Liver (tissue), 8 donors: ENCODE measurements at regions not wholly inside any gene's neighbourhood (a gene's known extent, or its start where the extent isn't known, plus 50 kb on each side); places are given as distances from the start of the nearest gene placed in this dataset.
A peak's percentile ranks its signal among the peaks of the same experiment; 100 is the strongest.

ENCODE experiments used
- DNase-seq: peaks from one replicate; pipeline ENCODE4 v3.0.0-alpha.2; 2017; ENCODE audit warnings: low spot score
- H3K27ac ChIP-seq, 2 donors: one replicate each; pipeline ENCODE4 v1.7.0; 2013; ENCODE audit warnings: inconsistent platforms in 2 of 2, low read length in 2 of 2, control low read depth in 1 of 2, low read depth in 1 of 2, mild to moderate bottlenecking in 1 of 2
- H3K27me3 ChIP-seq, 4 donors: one replicate each; pipeline versions ENCODE4 v1.6.1 to v1.7.0; 2013; ENCODE audit warnings: low read length in 3 of 4, inconsistent platforms in 1 of 4, mild to moderate bottlenecking in 1 of 4, moderate library complexity in 1 of 4; ENCODE audit not compliant: control insufficient read depth in 4 of 4, insufficient read depth in 4 of 4
- H3K36me3 ChIP-seq, 4 donors: one replicate each; pipeline versions ENCODE4 v1.6.1 to v1.7.0; 2013; ENCODE audit warnings: low read length in 3 of 4, mild to moderate bottlenecking in 3 of 4, low read depth in 1 of 4, moderate library complexity in 1 of 4; ENCODE audit not compliant: control insufficient read depth in 4 of 4, insufficient read depth in 3 of 4
- H3K4me1 ChIP-seq, 4 donors: one replicate each; pipeline versions ENCODE4 v1.6.1 to v1.7.0; 2013; ENCODE audit warnings: low read length in 3 of 4, mild to moderate bottlenecking in 3 of 4, moderate library complexity in 1 of 4; ENCODE audit not compliant: control insufficient read depth in 4 of 4, insufficient read depth in 4 of 4
- H3K4me3 ChIP-seq, 3 donors: one replicate each; pipeline versions ENCODE4 v1.6.1 to v1.7.0; 2013; ENCODE audit warnings: low read length in 3 of 3, control low read depth in 1 of 3, low read depth in 1 of 3, mild to moderate bottlenecking in 1 of 3
- H3K9ac ChIP-seq, 2 donors: one replicate each; pipeline ENCODE4 v1.7.0; 2013; ENCODE audit warnings: low read length in 2 of 2, mild to moderate bottlenecking in 2 of 2, moderate library complexity in 2 of 2, control low read depth in 1 of 2, low read depth in 1 of 2
- H3K9me3 ChIP-seq, 4 donors: one replicate each; pipeline versions ENCODE4 v1.6.1 to v1.7.0; 2013; ENCODE audit warnings: low read length in 3 of 4; ENCODE audit not compliant: control insufficient read depth in 4 of 4
- CTCF ChIP-seq: fragments of 150-350 bp; IDR thresholded peaks from 2 replicates; pipeline ENCODE4 v1.5.1; 2017; ENCODE audit warnings: improper control_type of control experiment, low read depth, low read length; ENCODE audit not compliant: missing input control
- EGR1 ChIP-seq, 2 donors: IDR thresholded peaks; 2 replicates each; pipeline ENCODE4 v1.6.1; 2016 to 2018; ENCODE audit warnings: antibody characterized with exemption in 2 of 2, low read depth in 2 of 2
- FOXA1 ChIP-seq: IDR thresholded peaks from 2 replicates; pipeline ENCODE4 v1.6.1; 2016; ENCODE audit warnings: antibody characterized with exemption
- FOXA2 ChIP-seq: IDR thresholded peaks from 2 replicates; pipeline ENCODE4 v1.6.1; 2016; ENCODE audit warnings: antibody characterized with exemption
- GABPA ChIP-seq, 2 donors: IDR thresholded peaks in 1 of 2; conservative IDR thresholded peaks in 1 of 2; 2 replicates each; pipeline ENCODE4 v1.6.1; 2016; ENCODE audit warnings: antibody characterized with exemption in 2 of 2, mild to moderate bottlenecking in 1 of 2, moderate library complexity in 1 of 2
- HNF4A ChIP-seq, 2 donors: conservative IDR thresholded peaks; 2 replicates each; pipeline ENCODE4 v1.6.1; 2016; ENCODE audit warnings: antibody characterized with exemption in 2 of 2, mild to moderate bottlenecking in 2 of 2
- HNF4G ChIP-seq: IDR thresholded peaks from 2 replicates; pipeline ENCODE4 v1.6.1; 2016; ENCODE audit warnings: antibody characterized with exemption
- JUND ChIP-seq, 2 donors: IDR thresholded peaks; 2 replicates each; pipeline ENCODE4 v1.6.1; 2016; ENCODE audit warnings: antibody characterized with exemption in 2 of 2
- NR2F2 ChIP-seq: IDR thresholded peaks from 2 replicates; pipeline ENCODE4 v1.6.1; 2016; ENCODE audit warnings: antibody characterized with exemption
- RAD21 ChIP-seq, 2 donors: IDR thresholded peaks; 2 replicates each; pipeline ENCODE4 v1.6.1; 2016; ENCODE audit warnings: antibody characterized with exemption in 2 of 2, mild to moderate bottlenecking in 2 of 2
- RXRA ChIP-seq, 2 donors: IDR thresholded peaks; 2 replicates each; pipeline ENCODE4 v1.6.1; 2017 to 2018; ENCODE audit warnings: antibody characterized with exemption in 2 of 2, mild to moderate bottlenecking in 1 of 2
- SP1 ChIP-seq: IDR thresholded peaks from 2 replicates; pipeline ENCODE4 v1.6.1; 2018; ENCODE audit warnings: antibody characterized with exemption, mild to moderate bottlenecking
- TAF1 ChIP-seq: conservative IDR thresholded peaks from 2 replicates; pipeline ENCODE4 v1.6.1; 2016; ENCODE audit warnings: antibody characterized with exemption, mild to moderate bottlenecking
- YY1 ChIP-seq: IDR thresholded peaks from 2 replicates; pipeline ENCODE4 v1.6.1; 2016; ENCODE audit warnings: antibody characterized with exemption, mild to moderate bottlenecking
- ZBTB33 ChIP-seq: IDR thresholded peaks from 2 replicates; pipeline ENCODE4 v1.6.1; 2016; ENCODE audit warnings: antibody characterized with exemption
- WGBS: extraction: QIAGEN DNeasy Blood & Tissue Kit; methylation state at CpG from one replicate; pipeline ENCODE4 v1.1.7; 2013; 5-methylcytosine and 5-hydroxymethylcytosine counted together
- TF ChIP-seq, protein P1 (sequence below): IDR thresholded peaks from 2 replicates; pipeline ENCODE4 v1.6.1; 2016; ENCODE audit warnings: antibody characterized with exemption, mild to moderate bottlenecking
- TF ChIP-seq, protein P2 (sequence below): IDR thresholded peaks from 2 replicates; pipeline ENCODE4 v1.6.1; 2016; ENCODE audit warnings: antibody characterized with exemption
- TF ChIP-seq, protein P3 (sequence below): IDR thresholded peaks from 2 replicates; pipeline ENCODE4 v1.6.1; 2016; ENCODE audit warnings: antibody characterized with exemption
- donor health status: healthy.
- donor health status: healthy.
- donor health status: healthy.
- donor health status: healthy.
- donor health status: healthy.

DNA sequence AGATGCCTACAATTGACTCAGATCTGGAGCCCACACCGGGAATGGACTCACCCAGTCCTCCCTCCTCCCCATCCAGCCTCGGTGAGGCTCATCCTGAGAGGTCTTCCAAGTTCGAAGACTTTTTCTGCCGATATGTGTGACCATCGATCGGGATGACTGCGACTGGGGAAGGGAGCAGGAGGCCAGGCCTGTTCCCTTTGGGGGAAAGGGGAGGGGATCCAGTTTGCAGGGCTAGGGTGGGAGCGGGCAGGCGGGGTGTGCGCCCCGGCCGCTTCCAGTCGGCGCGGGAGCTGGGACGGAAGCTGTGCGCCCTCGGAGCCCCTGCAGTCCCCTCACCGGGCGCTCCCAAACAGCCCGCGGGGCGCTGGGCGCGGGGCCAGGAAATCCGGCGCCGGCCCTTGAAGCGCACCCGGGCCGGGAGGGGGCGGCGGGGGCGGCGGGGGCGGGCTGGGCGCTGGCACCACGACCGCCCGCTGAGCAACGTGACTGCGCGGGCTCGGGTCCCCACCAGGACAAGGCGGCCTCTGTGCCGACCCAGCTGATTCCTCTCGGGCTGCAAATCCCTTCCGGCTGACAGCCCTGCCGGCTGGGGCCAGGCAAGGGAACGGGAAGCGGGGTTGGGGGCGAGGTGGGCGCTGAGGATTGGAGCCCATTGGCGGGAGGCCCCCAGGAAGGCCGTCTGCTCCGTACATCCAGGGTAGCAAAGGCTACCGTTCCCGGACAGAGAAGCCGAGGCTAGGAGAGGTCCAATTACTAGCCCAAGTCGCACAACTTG is 103.9 kb downstream of the EBNA1BP2 start:
- Histone ChIP-seq H3K36me3 (no peaks in the 10 kb centered on the region), H3K9me3 (no peaks in the 10 kb centered on the region), H3K27me3 (peaks cover 0 to 3% (median 2%) of the 10 kb centered on the region in 4 donors), H3K9ac (no peak overlapping the region), H3K4me1 (peaks cover 0 to 6% (median 3%) of the 10 kb centered on the region in 4 donors), H3K27ac (no peak overlapping the region), H3K4me3 (peak overlapping the region in 1 of 3 donors; percentile 42)
- TF ChIP-seq YY1 (no peak), FOXA2 (no peak), HNF4G (no peak), JUND (IDR thresholded peaks at IDR 0.05) (no peak), NR2F2 (no peak), RAD21 (IDR thresholded peaks at IDR 0.05) (no peak), ZBTB33 (no peak), GABPA (IDR thresholded peaks at IDR 0.05 in 1 of 2, conservative IDR thresholded peaks at IDR 0.05 in 1 of 2) (no peak), EGR1 (IDR thresholded peaks at IDR 0.05; ENCODE audit: low read depth in 2 of 2) (no peak), TAF1 (no peak), CTCF (no peak), SP1 (no peak), HNF4A (conservative IDR thresholded peaks at IDR 0.05) (no peak), FOXA1 (no peak), RXRA (IDR thresholded peaks at IDR 0.05) (no peak)
- TF ChIP-seq, protein P1, sequence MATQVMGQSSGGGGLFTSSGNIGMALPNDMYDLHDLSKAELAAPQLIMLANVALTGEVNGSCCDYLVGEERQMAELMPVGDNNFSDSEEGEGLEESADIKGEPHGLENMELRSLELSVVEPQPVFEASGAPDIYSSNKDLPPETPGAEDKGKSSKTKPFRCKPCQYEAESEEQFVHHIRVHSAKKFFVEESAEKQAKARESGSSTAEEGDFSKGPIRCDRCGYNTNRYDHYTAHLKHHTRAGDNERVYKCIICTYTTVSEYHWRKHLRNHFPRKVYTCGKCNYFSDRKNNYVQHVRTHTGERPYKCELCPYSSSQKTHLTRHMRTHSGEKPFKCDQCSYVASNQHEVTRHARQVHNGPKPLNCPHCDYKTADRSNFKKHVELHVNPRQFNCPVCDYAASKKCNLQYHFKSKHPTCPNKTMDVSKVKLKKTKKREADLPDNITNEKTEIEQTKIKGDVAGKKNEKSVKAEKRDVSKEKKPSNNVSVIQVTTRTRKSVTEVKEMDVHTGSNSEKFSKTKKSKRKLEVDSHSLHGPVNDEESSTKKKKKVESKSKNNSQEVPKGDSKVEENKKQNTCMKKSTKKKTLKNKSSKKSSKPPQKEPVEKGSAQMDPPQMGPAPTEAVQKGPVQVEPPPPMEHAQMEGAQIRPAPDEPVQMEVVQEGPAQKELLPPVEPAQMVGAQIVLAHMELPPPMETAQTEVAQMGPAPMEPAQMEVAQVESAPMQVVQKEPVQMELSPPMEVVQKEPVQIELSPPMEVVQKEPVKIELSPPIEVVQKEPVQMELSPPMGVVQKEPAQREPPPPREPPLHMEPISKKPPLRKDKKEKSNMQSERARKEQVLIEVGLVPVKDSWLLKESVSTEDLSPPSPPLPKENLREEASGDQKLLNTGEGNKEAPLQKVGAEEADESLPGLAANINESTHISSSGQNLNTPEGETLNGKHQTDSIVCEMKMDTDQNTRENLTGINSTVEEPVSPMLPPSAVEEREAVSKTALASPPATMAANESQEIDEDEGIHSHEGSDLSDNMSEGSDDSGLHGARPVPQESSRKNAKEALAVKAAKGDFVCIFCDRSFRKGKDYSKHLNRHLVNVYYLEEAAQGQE: no peak
- TF ChIP-seq, protein P2, sequence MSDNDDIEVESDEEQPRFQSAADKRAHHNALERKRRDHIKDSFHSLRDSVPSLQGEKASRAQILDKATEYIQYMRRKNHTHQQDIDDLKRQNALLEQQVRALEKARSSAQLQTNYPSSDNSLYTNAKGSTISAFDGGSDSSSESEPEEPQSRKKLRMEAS: no peak
- TF ChIP-seq, protein P3, sequence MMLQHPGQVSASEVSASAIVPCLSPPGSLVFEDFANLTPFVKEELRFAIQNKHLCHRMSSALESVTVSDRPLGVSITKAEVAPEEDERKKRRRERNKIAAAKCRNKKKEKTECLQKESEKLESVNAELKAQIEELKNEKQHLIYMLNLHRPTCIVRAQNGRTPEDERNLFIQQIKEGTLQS: no peak
- DNase-seq: peak; percentile 59
- WGBS: 8% methylated on average over 60 of the region's 60 CpGs
